ENCODE measurements at regions not wholly inside any gene's neighbourhood (a gene's known extent, or its start where the extent isn't known, plus 50 kb on each side); places are given as distances from the start of the nearest gene placed in this dataset.
"Not testable (repeated sequence)": the region's sequence is repeated elsewhere in the genome, so short reads cannot be mapped to it uniquely, and the experiment has no call there.

- no peak overlapping the region for H3K27ac ChIP-seq
- H3K27me3 ChIP-seq = no peaks in the 10 kb centered on the region
- TF ChIP-seq CTCF (IDR thresholded peaks at IDR 0.05) = no peak
- H3K9me3 ChIP-seq = no peaks in the 10 kb centered on the region
- no peak overlapping the region for H3K4me3 ChIP-seq (ENCODE audit: low read depth in 1 of 2, low read length in 1 of 2)
- no peaks in the 10 kb centered on the region for H3K4me1 ChIP-seq (ENCODE audit: control insufficient read depth in 1 of 2, insufficient read depth in 1 of 2, low read depth in 1 of 2, low read length in 1 of 2)
- H3K36me3 ChIP-seq = no peaks in the 10 kb centered on the region
Observed at GRCh38 chr15:66993874-66994696, 71.3 kb upstream of the SMAD3 start.

DNA sequence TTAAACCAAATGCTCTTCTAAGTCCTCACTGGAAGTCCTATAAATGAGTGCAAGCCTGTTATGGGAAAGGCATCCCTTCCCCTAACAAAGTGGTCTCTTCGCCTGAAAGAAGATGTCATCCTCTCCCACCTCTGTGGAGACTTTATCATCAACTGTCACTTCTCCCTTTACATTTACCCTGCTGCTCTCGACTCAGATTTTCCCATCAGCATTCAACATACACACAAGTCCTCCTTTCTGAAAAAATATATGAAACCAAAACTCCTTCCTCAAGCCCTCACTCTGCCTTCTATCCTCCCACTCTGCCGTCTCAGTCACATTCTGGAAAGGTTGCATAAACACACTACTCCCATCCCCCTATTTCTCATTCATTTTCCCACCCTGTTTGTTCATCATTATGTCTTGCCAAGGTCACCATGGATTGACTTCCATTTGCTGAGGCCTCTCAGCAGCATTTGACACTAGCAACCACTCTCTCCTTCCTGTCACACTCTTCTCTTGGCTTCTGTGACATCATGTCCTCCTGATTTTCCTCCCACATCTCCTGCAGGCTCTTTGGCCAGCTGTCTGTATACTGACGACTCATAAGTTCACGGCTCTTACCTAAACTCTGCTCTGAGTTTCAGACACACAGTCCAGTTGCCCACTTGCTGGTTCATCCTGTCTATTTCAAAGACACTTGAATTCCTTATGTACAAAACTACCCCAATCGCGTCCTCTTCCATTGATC, 70.3 kb upstream of the SMAD3 start:
- H3K36me3 ChIP-seq = no peaks in the 10 kb centered on the region
- H3K9me3 ChIP-seq = no peaks in the 10 kb centered on the region
- H3K27ac ChIP-seq = no peak overlapping the region
- no peaks in the 10 kb centered on the region for H3K27me3 ChIP-seq
- TF ChIP-seq CTCF (IDR thresholded peaks at IDR 0.05) = no peak
- no peaks in the 10 kb centered on the region for H3K4me1 ChIP-seq (ENCODE audit: control insufficient read depth in 1 of 2, insufficient read depth in 1 of 2, low read depth in 1 of 2, low read length in 1 of 2)
- H3K4me3 ChIP-seq (ENCODE audit: low read depth in 1 of 2, low read length in 1 of 2) = no peak overlapping the region

DNA sequence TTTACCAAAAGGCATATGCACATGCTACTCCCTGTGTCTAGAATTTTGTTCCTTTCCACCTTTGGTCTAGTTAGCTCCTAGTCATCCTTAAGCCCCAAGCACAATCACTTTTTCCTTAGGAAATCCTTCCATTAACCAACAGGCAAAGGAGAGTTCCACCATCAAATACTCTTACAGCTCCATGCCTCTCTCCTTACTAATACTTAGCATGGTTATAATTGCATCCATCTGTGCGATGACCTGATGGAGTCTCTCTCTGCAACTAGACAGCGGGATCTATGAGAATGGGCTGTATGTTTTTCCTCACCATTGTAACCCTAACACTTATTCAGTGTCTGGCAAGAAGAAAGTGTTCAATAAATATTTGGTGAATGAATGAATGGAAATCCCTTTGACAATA, 69.3 kb upstream of the SMAD3 start:
- Histone ChIP-seq H3K27ac (no peak overlapping the region), H3K36me3 (no peaks in the 10 kb centered on the region), H3K4me1 (ENCODE audit: control insufficient read depth in 1 of 2, insufficient read depth in 1 of 2, low read depth in 1 of 2, low read length in 1 of 2) (no peaks in the 10 kb centered on the region), H3K27me3 (no peaks in the 10 kb centered on the region), H3K4me3 (ENCODE audit: low read depth in 1 of 2, low read length in 1 of 2) (no peak overlapping the region), H3K9me3 (no peaks in the 10 kb centered on the region)
- no peak for TF ChIP-seq CTCF (IDR thresholded peaks at IDR 0.05)

DNA sequence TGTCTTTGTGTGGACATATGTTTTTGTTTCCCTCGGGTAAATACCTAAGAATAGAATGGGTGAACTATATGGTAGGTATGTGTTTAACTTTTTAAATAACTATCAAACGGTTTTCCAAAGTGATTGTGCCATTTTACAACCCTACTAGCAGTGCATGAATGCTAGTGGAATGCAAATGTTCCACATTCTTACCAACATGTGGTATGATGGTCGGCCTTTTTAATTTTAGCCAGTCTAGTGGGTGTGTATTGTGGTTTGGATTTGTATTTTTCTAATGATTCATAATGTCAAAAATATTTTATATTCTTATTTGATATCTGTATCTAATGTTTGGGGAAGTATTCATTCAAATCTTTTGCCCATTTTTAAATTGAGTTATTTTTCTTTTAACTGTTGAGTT, 68.2 kb upstream of the SMAD3 start:
- no peak overlapping the region for H3K4me3 ChIP-seq (ENCODE audit: low read depth in 1 of 2, low read length in 1 of 2)
- H3K27me3 ChIP-seq = no peaks in the 10 kb centered on the region
- no peaks in the 10 kb centered on the region for H3K9me3 ChIP-seq
- H3K36me3 ChIP-seq = no peaks in the 10 kb centered on the region
- no peak for TF ChIP-seq CTCF (IDR thresholded peaks at IDR 0.05)
- no peak overlapping the region for H3K27ac ChIP-seq
- H3K4me1 ChIP-seq (ENCODE audit: control insufficient read depth in 1 of 2, insufficient read depth in 1 of 2, low read depth in 1 of 2, low read length in 1 of 2) = no peaks in the 10 kb centered on the region

DNA sequence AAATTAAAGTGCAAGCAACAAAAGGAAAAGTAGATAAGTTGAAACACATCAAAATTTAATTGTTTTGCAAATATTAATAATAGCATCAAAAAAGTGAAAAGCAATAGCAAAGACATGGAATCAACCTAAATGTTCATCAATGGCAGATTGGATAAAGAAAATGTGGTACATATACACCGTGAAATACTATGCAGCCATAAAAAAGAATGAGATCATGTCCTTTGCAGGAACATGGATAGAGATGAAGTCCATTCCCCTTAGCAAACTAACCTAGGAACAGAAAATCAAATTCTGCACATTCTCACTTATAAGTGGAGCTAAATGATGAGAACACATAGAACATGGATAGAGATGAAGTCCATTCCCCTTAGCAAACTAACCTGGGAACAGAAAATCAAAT, 67.2 kb upstream of the SMAD3 start:
- H3K9me3 ChIP-seq; H3K36me3 ChIP-seq; H3K27me3 ChIP-seq; H3K27ac ChIP-seq; H3K4me3 ChIP-seq (ENCODE audit: low read depth in 1 of 2, low read length in 1 of 2); H3K4me1 ChIP-seq (ENCODE audit: control insufficient read depth in 1 of 2, insufficient read depth in 1 of 2, low read depth in 1 of 2, low read length in 1 of 2): not testable (repeated sequence)
